ENCODE measurements at regions not wholly inside any gene's neighbourhood (a gene's known extent, or its start where the extent isn't known, plus 50 kb on each side); places are given as distances from the start of the nearest gene placed in this dataset.

DNA sequence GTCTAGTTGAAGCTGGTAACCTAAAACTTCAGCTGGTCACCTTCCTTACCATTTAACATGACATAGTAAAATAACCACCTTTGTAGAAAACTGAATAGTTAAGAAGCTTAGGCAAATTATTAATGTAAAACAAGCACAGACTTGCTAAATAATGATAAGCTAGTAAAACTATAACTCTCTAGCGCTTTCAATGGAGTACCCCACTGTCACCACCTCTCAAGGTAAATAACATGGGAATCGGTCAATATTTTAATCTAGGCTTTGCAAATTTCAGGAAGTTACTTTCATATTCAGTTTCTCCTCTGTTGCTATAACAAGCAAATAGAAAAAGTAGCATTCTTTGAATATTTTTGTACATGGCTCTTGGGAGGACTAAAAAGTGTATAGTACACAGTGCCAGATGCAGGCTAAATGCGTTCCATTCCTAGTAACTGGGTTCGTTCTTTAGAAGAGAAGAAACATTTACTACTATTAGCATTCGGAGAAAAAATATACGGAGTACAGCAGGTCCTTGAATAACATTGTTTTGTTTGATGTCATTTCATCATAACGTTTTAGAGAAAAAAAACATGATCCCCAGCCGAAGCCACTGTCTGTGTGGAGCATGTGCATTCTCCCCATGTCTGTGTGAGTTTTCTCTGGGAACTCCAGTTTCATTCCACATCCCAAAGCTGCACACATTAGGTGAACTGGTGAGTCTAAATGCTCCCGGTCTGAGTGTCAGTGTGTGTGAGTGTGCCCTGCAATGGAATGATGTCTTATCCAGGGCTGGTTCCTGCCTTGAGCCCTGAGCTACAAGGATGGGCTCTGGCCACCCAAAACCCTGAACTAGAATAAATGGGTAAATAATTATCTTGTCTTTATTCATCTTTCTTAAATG, 52.5 kb downstream of the EPRS1 start:
- Histone ChIP-seq H3K9me3 (ENCODE audit: insufficient read depth, low read length) (no peaks in the 10 kb centered on the region), H3K27me3 (ENCODE audit: insufficient read depth, insufficient read length) (no peaks in the 10 kb centered on the region), H3K4me3 (ENCODE audit: insufficient read length, low read depth) (no peak overlapping the region), H3K9ac (ENCODE audit: insufficient read length, low read depth) (no peak overlapping the region), H3K4me1 (ENCODE audit: insufficient read depth, insufficient read length) (no peaks in the 10 kb centered on the region), H3K36me3 (ENCODE audit: insufficient read depth, insufficient read length, low read length) (peaks cover 29% of the 10 kb centered on the region)
- DNase-seq (ENCODE audit: low read depth, low spot score) = no peak
- no peak for TF ChIP-seq YY1 (IDR thresholded peaks at IDR 0.05; ENCODE audit: insufficient read depth, insufficient read length)
- no peak for TF ChIP-seq ZNF274 (IDR thresholded peaks at IDR 0.05; ENCODE audit: low read depth, low read length)
- TF ChIP-seq SUZ12 (IDR thresholded peaks at IDR 0.05; ENCODE audit: extremely low read depth, insufficient read depth, insufficient read length) = no peak

DNA sequence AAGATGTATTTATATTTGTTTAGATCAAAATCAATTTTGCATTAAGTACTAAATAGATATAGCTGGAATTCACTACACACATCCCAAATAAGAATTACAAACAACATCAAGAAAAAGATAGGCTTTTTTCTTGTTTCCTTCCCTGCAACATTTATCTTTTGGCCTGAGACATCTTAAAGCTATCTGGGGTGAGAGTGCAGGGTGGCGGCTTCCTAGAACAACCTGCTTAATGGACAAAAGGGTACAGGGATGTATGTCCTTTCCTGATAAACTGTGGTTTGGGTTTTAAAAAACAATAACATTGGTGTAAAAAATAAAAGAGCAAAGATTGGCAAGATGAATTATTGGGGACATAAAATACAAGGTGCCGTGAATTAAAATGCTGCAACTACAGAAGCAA, 54.4 kb downstream of the EPRS1 start:
- H3K9me3 ChIP-seq (ENCODE audit: insufficient read depth, low read length) = no peaks in the 10 kb centered on the region
- DNase-seq (ENCODE audit: low read depth, low spot score) = no peak
- H3K36me3 ChIP-seq (ENCODE audit: insufficient read depth, insufficient read length, low read length) = peaks cover 42% of the 10 kb centered on the region
- H3K4me3 ChIP-seq (ENCODE audit: insufficient read length, low read depth) = no peak overlapping the region
- no peak for TF ChIP-seq ZNF274 (IDR thresholded peaks at IDR 0.05; ENCODE audit: low read depth, low read length)
- TF ChIP-seq SUZ12 (IDR thresholded peaks at IDR 0.05; ENCODE audit: extremely low read depth, insufficient read depth, insufficient read length) = no peak
- no peak for TF ChIP-seq YY1 (IDR thresholded peaks at IDR 0.05; ENCODE audit: insufficient read depth, insufficient read length)
- H3K4me1 ChIP-seq (ENCODE audit: insufficient read depth, insufficient read length) = no peaks in the 10 kb centered on the region
- H3K27me3 ChIP-seq (ENCODE audit: insufficient read depth, insufficient read length) = no peaks in the 10 kb centered on the region
- no peak overlapping the region for H3K9ac ChIP-seq (ENCODE audit: insufficient read length, low read depth)

DNA sequence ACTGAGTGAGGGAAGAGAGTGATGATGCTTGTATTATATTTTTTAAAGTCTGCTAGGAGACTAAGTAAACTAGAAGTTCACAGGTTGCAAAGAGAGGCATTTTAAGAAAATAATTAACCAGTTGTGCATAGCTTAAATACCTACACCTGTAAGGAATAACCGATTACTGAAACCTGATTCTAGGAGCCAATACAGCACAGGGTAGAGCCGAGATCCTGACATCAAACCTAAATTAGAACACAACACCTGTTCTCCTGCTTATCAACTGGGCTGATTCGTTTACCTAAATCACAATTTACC, 54.8 kb downstream of the EPRS1 start:
- Histone ChIP-seq H3K27me3 (ENCODE audit: insufficient read depth, insufficient read length) (no peaks in the 10 kb centered on the region), H3K4me3 (ENCODE audit: insufficient read length, low read depth) (no peak overlapping the region), H3K9me3 (ENCODE audit: insufficient read depth, low read length) (no peaks in the 10 kb centered on the region), H3K36me3 (ENCODE audit: insufficient read depth, insufficient read length, low read length) (peaks cover 42% of the 10 kb centered on the region), H3K4me1 (ENCODE audit: insufficient read depth, insufficient read length) (no peaks in the 10 kb centered on the region), H3K9ac (ENCODE audit: insufficient read length, low read depth) (no peak overlapping the region)
- no peak for DNase-seq (ENCODE audit: low read depth, low spot score)
- TF ChIP-seq YY1 (IDR thresholded peaks at IDR 0.05; ENCODE audit: insufficient read depth, insufficient read length) (no peak), ZNF274 (IDR thresholded peaks at IDR 0.05; ENCODE audit: low read depth, low read length) (no peak), SUZ12 (IDR thresholded peaks at IDR 0.05; ENCODE audit: extremely low read depth, insufficient read depth, insufficient read length) (no peak)

DNA sequence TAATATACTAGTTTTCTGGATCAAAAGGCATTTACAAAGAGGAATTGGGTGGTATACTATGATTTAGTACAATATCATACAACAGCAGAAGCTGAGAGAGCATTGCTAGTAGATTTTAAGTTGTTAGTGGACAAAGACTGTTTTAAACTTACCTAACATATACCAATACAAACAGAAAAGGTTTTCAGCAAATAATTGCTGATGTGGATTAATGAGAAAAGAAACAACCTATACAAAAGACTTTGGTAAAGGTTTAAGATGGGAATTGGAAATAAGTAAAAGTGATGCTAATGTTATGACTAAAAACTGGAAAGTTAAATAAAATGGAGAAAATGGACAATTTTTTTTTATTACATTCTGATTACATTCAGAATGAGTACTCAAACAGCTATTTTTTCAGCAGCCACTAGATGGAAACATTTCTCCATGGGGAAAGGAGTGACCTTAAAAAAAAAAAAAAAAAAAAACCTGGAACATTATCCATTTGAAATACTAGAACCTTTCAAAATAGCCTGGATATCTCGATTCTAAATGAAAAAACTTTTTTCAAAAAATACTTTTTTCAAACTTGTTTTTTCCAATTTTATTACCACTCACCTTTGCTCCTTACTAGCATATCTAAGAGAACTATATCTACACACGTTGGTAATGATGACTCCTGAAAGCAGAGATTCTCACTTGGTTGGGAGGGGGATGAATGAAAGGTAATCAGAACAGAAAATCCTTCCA, 55.4 kb downstream of the EPRS1 start:
- H3K36me3 ChIP-seq (ENCODE audit: insufficient read depth, insufficient read length, low read length) = peaks cover 42% of the 10 kb centered on the region
- H3K9ac ChIP-seq (ENCODE audit: insufficient read length, low read depth) = no peak overlapping the region
- H3K4me1 ChIP-seq (ENCODE audit: insufficient read depth, insufficient read length) = no peaks in the 10 kb centered on the region
- H3K4me3 ChIP-seq (ENCODE audit: insufficient read length, low read depth) = no peak overlapping the region
- TF ChIP-seq YY1 (IDR thresholded peaks at IDR 0.05; ENCODE audit: insufficient read depth, insufficient read length) (no peak), SUZ12 (IDR thresholded peaks at IDR 0.05; ENCODE audit: extremely low read depth, insufficient read depth, insufficient read length) (no peak), ZNF274 (IDR thresholded peaks at IDR 0.05; ENCODE audit: low read depth, low read length) (no peak)
- H3K9me3 ChIP-seq (ENCODE audit: insufficient read depth, low read length) = no peaks in the 10 kb centered on the region
- DNase-seq (ENCODE audit: low read depth, low spot score) = peak; percentile 13
- no peaks in the 10 kb centered on the region for H3K27me3 ChIP-seq (ENCODE audit: insufficient read depth, insufficient read length)

DNA sequence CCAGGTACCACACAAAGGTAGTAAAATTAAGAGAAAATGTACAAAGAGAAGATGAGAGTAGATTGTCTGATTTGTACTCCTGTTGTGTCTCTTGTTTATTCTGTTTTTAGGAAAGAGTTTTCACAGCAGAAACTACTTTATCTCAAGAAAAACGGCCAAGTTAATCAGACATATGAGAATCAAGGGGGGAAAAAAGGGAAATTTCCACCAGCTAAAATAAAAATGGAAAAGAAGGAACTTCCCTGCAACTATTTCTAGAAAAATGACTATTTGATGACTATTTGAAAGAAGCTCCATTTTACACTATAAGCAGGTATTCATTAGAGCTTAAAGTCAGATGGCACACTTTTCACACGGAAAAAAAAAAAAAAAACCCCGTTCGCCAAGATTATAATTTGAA, 56.5 kb downstream of the EPRS1 start:
- Histone ChIP-seq H3K4me1 (ENCODE audit: insufficient read depth, insufficient read length) (no peaks in the 10 kb centered on the region), H3K27me3 (ENCODE audit: insufficient read depth, insufficient read length) (no peaks in the 10 kb centered on the region), H3K36me3 (ENCODE audit: insufficient read depth, insufficient read length, low read length) (peaks cover 44% of the 10 kb centered on the region), H3K9ac (ENCODE audit: insufficient read length, low read depth) (no peak overlapping the region), H3K4me3 (ENCODE audit: insufficient read length, low read depth) (no peak overlapping the region), H3K9me3 (ENCODE audit: insufficient read depth, low read length) (no peaks in the 10 kb centered on the region)
- no peak for TF ChIP-seq YY1 (IDR thresholded peaks at IDR 0.05; ENCODE audit: insufficient read depth, insufficient read length)
- TF ChIP-seq ZNF274 (IDR thresholded peaks at IDR 0.05; ENCODE audit: low read depth, low read length) = no peak
- TF ChIP-seq SUZ12 (IDR thresholded peaks at IDR 0.05; ENCODE audit: extremely low read depth, insufficient read depth, insufficient read length) = no peak
- DNase-seq (ENCODE audit: low read depth, low spot score) = no peak

DNA sequence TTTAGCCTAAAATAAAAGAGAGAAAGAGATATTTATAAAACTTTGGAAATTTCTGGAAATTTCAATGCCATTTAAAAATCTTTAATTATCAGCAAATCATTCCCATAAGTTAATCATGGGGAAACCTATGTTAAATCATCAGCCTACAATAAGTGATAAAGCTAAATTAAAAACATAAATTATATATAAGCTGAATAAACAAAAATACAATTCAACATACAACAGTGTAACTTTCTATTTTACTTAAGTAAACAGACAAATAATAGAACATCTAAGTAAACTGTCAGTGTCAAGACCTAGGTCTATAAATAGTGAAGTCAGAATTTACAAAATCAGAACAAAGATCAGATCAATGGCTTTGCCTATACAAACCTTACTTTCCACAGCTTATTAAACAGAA, 57.5 kb downstream of the EPRS1 start:
- Histone ChIP-seq H3K4me3 (ENCODE audit: insufficient read length, low read depth) (no peak overlapping the region), H3K9me3 (ENCODE audit: insufficient read depth, low read length) (no peaks in the 10 kb centered on the region), H3K27me3 (ENCODE audit: insufficient read depth, insufficient read length) (no peaks in the 10 kb centered on the region), H3K36me3 (ENCODE audit: insufficient read depth, insufficient read length, low read length) (peaks cover 44% of the 10 kb centered on the region), H3K4me1 (ENCODE audit: insufficient read depth, insufficient read length) (no peaks in the 10 kb centered on the region), H3K9ac (ENCODE audit: insufficient read length, low read depth) (no peak overlapping the region)
- TF ChIP-seq ZNF274 (IDR thresholded peaks at IDR 0.05; ENCODE audit: low read depth, low read length) (no peak), YY1 (IDR thresholded peaks at IDR 0.05; ENCODE audit: insufficient read depth, insufficient read length) (no peak), SUZ12 (IDR thresholded peaks at IDR 0.05; ENCODE audit: extremely low read depth, insufficient read depth, insufficient read length) (no peak)
- no peak for DNase-seq (ENCODE audit: low read depth, low spot score)

DNA sequence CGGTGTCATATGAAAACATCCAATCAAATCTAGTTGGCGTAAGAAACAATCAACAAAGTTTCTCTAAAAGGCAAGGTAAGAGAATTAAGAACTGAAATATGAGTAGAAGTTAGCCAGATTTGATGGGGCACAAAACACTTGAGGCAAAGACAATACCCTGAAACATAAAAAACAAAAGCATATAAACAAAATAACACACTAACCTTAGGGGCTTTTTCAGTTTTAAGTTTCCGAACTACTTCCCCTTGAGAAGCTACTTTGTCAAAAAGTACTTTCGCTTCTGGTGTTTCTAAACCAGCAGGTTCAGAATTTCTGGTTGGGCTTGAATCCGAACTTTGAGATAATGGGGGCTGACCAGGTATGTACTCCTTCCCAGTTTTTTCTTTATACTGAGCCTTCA, 57.9 kb downstream of the EPRS1 start:
- TF ChIP-seq YY1 (IDR thresholded peaks at IDR 0.05; ENCODE audit: insufficient read depth, insufficient read length) (no peak), ZNF274 (IDR thresholded peaks at IDR 0.05; ENCODE audit: low read depth, low read length) (no peak), SUZ12 (IDR thresholded peaks at IDR 0.05; ENCODE audit: extremely low read depth, insufficient read depth, insufficient read length) (no peak)
- H3K36me3 ChIP-seq (ENCODE audit: insufficient read depth, insufficient read length, low read length) = peaks cover 47% of the 10 kb centered on the region
- H3K9me3 ChIP-seq (ENCODE audit: insufficient read depth, low read length) = no peaks in the 10 kb centered on the region
- H3K4me1 ChIP-seq (ENCODE audit: insufficient read depth, insufficient read length) = no peaks in the 10 kb centered on the region
- H3K27me3 ChIP-seq (ENCODE audit: insufficient read depth, insufficient read length) = no peaks in the 10 kb centered on the region
- no peak for DNase-seq (ENCODE audit: low read depth, low spot score)
- H3K9ac ChIP-seq (ENCODE audit: insufficient read length, low read depth) = no peak overlapping the region
- H3K4me3 ChIP-seq (ENCODE audit: insufficient read length, low read depth) = no peak overlapping the region
